HCT116 (cell line): ENCODE measurements at regions not wholly inside any gene's neighbourhood (a gene's known extent, or its start where the extent isn't known, plus 50 kb on each side); places are given as distances from the start of the nearest gene placed in this dataset.

ENCODE experiments used
- ATF3 ChIP-seq: IDR thresholded peaks from 2 replicates; pipeline ENCODE4 v1.6.1; 2012
- CEBPB ChIP-seq: IDR thresholded peaks from 2 replicates; pipeline ENCODE4 v1.6.1; 2012; ENCODE audit warnings: low read depth
- EGR1 ChIP-seq: IDR thresholded peaks from 2 replicates; pipeline ENCODE4 v1.6.1; 2012; ENCODE audit warnings: low read depth
- ELF1 ChIP-seq: IDR thresholded peaks from 2 replicates; pipeline ENCODE4 v1.6.1; 2012; ENCODE audit warnings: low read depth, borderline replicate concordance
- EZH2 ChIP-seq: fragments of 200-600 bp; sonication (generic); IDR thresholded peaks from 2 replicates; pipeline ENCODE4 v1.6.1; 2017; ENCODE audit warnings: antibody characterized with exemption, mixed run types
- EZH2phosphoT487 ChIP-seq: fragments of 200-600 bp; IDR thresholded peaks from 2 replicates; pipeline ENCODE4 v1.6.1; 2018; ENCODE audit warnings: antibody characterized with exemption, borderline replicate concordance
- FOSL1 ChIP-seq: IDR thresholded peaks from 2 replicates; pipeline ENCODE4 v1.6.1; 2012; ENCODE audit warnings: low read depth
- POLR2A ChIP-seq: IDR thresholded peaks from 2 replicates; pipeline ENCODE4 v1.7.0; 2011; ENCODE audit warnings: borderline replicate concordance; ENCODE audit not compliant: insufficient read depth, insufficient read length; ENCODE audit errors: extremely low read depth
- POLR2AphosphoS5 ChIP-seq: IDR thresholded peaks from 2 replicates; pipeline ENCODE4 v1.6.1; 2011; ENCODE audit warnings: mild to moderate bottlenecking, low read depth, low read length, moderate library complexity
- SIN3A ChIP-seq: IDR thresholded peaks from 2 replicates; pipeline ENCODE4 v1.6.1; 2012; ENCODE audit warnings: low read depth
- YY1 ChIP-seq: IDR thresholded peaks from 2 replicates; pipeline ENCODE4 v1.6.1; 2011; ENCODE audit warnings: low read length, low read depth, moderate library complexity, mild to moderate bottlenecking; ENCODE audit not compliant: insufficient replicate concordance; ENCODE audit errors: extremely low read depth
- TF ChIP-seq, protein P1 (sequence below), 3 experiments: fragments of 200-600 bp in 1 of 3; sonication (generic) in 1 of 3; IDR thresholded peaks in 2 of 3; conservative IDR thresholded peaks in 1 of 3; 2 replicates each; pipeline ENCODE4 v1.5.1; 2012 to 2017; ENCODE audit warnings: low read depth in 2 of 3, low read length in 2 of 3, antibody characterized with exemption in 1 of 3, borderline replicate concordance in 1 of 3, control low read depth in 1 of 3, mild to moderate bottlenecking in 1 of 3, mixed read lengths in 1 of 3, mixed run types in 1 of 3, moderate library complexity in 1 of 3; ENCODE audit not compliant: insufficient read depth in 1 of 3

DNA sequence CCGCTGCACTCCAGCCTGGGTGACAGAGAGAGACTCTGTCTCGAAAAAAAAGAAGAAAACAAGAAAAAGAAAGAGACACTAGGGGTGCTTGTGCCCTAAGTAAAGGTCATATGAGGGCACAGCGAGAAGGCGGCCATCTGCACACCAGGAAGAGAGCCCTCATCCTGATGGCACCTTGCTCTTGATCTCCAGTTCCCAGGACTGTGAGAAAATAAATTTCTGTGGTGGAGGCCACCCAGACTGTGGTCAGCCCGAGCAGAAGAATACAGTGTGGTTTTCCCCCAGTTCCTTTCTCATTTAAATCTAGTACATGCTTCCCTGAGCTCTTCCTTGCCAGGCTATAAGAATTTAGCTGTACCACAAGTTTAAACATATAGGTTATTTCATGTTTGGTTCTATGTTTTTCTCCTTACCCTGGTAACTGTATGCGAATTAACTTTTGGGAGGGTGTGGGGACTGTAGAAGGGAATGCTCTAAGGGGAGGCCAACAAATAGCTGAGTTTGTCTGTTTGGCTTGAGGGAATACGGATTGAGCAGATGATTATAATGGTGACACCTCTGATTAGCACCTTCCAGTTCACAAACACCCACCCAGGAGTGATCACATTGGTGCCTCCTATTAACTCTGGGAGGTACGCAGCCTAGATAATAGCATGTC lies 119.6 kb upstream of the ERRFI1 start:
- TF ChIP-seq POLR2A (no peak), EZH2 (no peak), FOSL1 (no peak), POLR2AphosphoS5 (no peak), CEBPB (no peak), SIN3A (no peak), ELF1 (no peak), ATF3 (no peak), YY1 (no peak), EGR1 (no peak), EZH2phosphoT487 (no peak)
- TF ChIP-seq, protein P1, sequence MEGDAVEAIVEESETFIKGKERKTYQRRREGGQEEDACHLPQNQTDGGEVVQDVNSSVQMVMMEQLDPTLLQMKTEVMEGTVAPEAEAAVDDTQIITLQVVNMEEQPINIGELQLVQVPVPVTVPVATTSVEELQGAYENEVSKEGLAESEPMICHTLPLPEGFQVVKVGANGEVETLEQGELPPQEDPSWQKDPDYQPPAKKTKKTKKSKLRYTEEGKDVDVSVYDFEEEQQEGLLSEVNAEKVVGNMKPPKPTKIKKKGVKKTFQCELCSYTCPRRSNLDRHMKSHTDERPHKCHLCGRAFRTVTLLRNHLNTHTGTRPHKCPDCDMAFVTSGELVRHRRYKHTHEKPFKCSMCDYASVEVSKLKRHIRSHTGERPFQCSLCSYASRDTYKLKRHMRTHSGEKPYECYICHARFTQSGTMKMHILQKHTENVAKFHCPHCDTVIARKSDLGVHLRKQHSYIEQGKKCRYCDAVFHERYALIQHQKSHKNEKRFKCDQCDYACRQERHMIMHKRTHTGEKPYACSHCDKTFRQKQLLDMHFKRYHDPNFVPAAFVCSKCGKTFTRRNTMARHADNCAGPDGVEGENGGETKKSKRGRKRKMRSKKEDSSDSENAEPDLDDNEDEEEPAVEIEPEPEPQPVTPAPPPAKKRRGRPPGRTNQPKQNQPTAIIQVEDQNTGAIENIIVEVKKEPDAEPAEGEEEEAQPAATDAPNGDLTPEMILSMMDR (IDR thresholded peaks at IDR 0.05 in 2 of 3, conservative IDR thresholded peaks at IDR 0.05 in 1 of 3; ENCODE audit: borderline replicate concordance in 1 of 3, insufficient read depth in 1 of 3, low read depth in 2 of 3, low read length in 2 of 3) = no peak
